HG02885 (cell line): ENCODE measurements at regions not wholly inside any gene's neighbourhood (a gene's known extent, or its start where the extent isn't known, plus 50 kb on each side); places are given as distances from the start of the nearest gene placed in this dataset.

Experiments
- ATAC-seq: cut with Tn5 transposase; IDR thresholded peaks from one replicate; pipeline ENCODE4 v1.9.1; 2021; ENCODE audit warnings: mild to moderate bottlenecking; ENCODE audit not compliant: unreplicated experiment, poor library complexity

DNA sequence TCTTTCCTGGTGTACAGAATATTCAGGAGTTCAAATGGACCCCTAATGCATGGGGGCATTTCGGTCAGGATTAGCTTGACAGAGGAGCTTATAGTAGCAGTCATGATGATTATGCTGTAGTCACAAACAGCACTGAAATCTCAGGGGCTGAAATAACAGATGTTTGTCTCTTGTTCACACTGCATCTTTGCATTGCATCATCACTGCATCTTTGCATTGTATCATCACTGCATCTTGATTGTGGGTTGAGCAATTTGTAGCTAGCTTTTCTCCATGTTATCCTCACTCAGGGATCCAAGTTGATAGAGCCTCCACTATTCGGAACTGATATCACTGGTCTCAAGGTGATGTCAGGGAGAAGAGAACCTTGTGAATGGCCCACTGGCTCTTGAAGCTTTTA is 160.9 kb downstream of the GATB start:
- ATAC-seq, result no peak

DNA sequence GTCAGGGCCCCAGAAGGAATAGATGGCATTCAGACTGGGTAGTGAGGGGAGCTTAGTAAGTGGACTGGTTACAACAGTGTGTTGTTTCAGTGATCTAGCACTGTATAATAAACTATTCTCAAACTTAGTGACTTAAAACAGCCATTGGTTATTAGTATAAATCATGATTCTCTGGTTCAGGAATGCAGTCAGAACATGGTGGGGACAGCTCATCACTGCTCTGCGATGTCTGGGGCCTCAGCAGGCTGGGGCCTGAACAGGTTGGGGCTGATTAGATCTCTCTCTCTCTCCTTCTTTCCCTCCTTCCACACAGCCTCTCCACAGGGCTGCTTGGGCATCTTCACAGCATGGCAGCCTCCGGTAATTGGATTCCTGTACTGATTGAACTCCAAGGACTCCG is 160.4 kb downstream of the GATB start:
- ATAC-seq, result no peak

DNA sequence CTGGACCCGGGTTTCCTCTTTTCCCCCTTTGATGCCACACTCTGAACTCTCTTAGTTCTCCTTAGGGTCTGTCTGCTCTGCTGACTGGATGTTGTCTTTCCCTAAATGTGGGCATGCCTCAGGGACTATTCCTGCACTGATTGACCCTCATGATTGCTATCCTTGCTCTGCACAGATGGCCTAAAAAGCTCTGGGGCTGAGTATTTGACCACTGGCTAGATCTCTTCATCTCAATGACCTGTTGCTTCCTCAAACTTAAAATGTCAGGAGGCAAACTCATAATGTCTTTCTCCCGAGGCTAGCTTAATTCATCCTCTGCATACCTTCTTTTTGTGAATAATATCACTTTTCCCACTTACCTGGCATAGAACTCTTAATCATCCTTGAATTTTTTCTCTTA is 157.4 kb downstream of the GATB start:
- ATAC-seq, result no peak

DNA sequence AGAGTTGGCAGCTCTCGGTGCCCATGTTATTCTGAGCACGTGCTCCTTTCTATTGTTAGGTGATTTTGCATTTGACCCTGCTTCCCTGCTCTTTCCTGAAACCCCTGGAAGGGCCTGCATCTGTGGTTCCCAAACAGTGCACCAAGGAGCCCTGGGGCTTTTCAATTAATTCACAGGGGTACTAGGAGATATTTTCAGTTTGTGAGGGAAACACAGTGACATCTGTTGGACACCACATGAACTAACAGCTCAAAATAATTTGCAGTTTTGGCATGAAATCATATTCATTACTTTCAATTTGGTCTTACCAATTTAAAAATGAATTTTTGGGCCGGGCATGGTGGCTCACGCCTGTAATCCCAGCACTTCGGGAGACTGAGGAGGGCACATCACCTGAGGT is 156.6 kb downstream of the GATB start:
- ATAC-seq, result no peak

DNA sequence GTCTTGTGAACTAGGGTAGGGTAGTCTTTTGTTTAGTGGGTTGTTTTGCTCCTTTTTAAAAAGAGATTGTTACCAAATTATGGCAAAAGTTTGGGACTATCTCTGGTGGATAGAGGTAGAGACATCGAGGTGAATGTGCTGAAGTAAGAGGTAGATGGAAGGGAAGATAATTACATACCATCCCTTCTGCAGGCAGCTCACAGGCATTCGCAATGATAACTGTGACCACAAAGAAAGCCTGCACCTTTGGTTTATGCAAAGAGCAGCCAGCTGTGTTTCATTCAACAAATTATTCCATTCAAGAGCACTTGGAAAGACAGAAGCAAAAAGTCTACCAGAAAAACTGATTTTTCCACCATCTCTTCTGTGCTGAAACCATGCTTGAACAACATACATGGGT is 155.6 kb downstream of the GATB start:
- no peak for ATAC-seq

DNA sequence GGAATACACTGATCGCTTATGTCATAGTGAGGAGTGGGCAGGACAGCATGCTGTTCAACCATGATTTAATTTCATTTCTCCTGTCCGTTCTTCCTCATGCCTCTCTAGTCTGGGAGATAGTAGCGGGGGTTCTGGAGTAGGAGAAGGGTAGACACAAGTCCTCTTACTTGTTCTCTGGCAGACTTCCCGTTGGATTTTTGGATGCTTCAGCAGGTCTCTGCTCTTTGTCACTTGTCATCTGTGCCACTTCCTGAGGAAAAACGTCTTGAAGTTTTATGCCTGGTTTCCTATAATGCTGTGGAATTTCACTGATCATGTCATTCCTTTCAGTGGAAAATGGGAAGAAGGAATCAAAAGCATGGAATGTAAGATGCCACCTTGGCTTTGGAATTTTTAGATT is 154.7 kb downstream of the GATB start:
- ATAC-seq, result no peak

DNA sequence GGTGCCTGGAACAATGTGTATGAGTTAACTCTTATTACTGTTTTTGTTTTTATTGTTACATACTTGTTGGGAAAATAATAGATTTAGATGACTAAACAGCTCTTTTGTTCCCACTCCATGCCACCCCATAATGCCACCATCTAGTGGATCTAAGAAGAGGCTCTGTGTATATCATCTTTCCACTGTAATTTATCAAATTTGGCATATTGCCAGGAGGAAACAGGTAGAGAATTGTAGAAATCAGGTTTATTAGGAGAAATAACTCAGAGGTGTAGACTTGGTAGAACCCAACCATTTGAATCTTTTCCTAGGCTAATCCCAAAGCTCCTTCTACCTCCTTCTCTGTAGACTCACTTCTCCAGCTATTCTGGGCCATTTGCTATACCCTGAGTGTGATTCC is 150.6 kb downstream of the GATB start:
- ATAC-seq, result no peak

DNA sequence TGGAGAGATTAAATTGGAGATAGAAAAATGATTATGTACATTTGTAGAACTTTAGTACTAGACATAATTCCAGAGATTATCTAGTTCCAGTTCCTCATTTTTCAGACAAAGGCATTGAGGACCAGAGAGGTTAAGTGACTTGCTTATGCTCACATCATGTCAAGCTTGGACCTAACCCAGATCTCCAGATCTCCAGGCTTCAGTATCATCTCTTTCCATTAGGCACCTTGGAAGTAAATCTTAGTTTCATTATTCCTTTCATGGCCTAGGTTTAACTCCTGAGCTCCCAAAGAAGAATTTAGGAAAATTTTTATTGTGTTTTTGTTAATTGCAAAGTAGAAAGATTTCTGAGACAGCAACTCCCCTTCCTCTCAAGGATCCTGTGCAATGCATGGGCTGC is 148.8 kb downstream of the GATB start:
- no peak for ATAC-seq

DNA sequence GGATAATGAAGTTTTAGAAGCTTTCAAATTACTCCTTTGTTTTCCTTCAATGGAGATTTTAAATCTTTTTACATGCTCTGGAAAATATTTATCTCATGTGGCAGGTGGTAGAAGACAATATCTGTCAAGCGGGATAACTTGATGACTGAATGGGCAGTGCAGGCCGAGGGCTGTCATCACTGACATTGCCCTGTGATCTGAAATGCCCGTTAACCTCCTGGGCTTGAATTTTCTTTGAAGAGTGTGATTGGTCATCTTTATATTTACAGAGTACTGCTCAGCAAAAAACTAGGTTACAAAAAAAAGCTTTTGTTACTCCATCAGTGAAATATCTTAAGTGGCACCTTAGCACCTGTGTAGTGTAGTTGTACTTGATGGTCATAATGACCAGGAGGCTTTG is 147.5 kb downstream of the GATB start:
- no peak for ATAC-seq

DNA sequence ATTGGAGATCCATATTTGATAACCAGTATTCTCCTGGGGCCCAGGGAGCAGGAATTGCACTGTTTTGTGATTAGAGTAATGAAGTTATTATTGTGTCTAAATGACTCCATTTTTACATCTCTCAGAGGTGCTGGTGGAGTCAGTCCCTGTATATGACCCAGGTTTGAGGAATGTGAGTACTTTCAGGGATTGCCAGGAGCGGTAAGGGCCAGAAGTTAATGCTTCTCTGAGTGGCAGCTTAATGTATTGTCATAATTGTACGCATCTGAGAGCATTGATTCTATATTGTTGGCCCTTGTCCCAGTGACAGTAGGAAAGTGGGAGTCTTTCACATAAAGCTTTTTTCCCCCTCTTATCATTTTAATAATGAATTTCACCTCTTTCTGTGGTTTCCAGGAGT is 146.2 kb downstream of the GATB start:
- no peak for ATAC-seq

DNA sequence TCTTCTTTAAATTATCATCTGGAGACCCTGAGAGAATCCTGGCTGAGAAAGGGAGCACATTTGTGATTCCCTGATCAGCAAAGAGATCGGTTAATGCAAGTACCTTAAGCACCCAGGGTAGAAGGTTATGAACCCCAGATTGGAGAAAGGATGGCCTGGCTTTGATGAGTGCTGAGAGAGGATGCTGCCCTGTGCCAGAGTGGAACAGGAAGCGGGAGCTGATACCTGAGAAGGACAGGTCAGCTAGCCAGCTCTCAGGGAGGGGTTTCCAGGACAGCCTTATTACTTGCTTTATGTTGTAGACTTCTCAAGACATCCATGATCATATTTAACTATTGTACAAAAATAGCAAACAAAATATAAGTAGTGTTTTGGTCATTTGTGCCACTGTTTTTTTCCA is 141.9 kb downstream of the GATB start:
- ATAC-seq, result no peak

DNA sequence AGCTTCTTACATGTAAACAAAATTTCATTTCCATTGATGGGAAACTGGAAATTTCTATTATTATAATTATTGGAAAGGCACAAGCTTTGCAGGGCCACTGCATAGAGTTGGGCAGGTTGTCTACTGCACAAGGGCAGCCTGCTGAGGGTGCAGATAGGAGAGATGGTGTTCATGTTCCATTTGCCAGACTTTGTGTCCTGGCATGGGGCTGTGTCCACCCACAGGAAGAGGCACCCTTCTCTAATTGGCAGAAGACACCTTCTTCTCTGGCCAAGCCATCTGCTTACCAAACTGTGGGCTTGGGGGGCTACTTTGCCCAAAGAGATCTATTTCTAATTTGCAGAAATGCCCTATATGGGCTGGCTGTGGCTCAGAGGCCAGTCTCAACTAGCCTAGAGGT is 140.7 kb downstream of the GATB start:
- no peak for ATAC-seq
